GM19239 (cell line): ENCODE measurements at regions not wholly inside any gene's neighbourhood (a gene's known extent, or its start where the extent isn't known, plus 50 kb on each side); places are given as distances from the start of the nearest gene placed in this dataset.
"Not testable (repeated sequence)": the region's sequence is repeated elsewhere in the genome, so short reads cannot be mapped to it uniquely, and the experiment has no call there.

ENCODE experiments used
- DNase-seq: peaks from one replicate; pipeline ENCODE4 v3.0.0; 2011; ENCODE audit warnings: low spot score; ENCODE audit not compliant: insufficient read length
- FAIRE-seq: peaks from 2 replicates; lab custom pipeline; 2011; peaks lifted over from hg19 to GRCh38; lab: Jason Lieb, UNC

DNA sequence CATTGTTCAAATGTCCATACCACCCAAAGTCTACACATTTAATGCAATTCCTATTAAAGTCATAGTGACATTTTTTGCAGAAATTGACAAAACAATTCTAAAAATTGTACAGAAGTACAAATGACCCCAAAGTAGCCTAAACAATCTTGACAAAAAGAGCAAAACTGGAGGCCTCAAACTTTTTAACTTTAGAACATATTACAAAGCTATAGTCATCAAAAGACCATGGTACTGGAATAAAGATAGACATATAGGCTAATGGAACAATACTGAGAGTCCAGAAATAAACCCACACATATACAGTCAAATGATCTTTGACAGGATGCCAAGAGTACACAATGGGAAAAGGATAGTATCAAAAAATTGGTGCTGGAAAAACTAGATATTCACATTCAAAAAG is 213.2 kb upstream of the SAMSN1 start:
- DNase-seq (no peak), FAIRE-seq (no peak)

DNA sequence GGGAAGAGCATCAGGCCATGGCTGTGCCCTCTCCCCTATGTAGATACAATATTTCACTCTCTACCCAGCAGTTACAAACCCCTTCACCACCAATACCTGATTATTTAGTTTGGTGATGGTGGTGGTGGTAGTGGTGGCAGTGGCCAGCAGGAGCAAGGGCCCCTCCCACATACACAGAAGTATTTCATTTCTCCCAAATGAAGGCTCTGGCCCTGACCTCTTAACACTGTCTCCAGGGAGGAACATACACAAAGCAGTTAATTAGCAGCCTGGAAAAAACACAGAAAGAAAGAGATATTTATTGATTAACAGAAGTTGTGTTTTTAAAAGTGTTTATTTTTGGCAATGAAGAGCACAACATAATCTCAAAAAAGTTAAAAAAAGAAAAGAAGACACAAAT is 212.7 kb upstream of the SAMSN1 start:
- DNase-seq (no peak), FAIRE-seq (no peak)

DNA sequence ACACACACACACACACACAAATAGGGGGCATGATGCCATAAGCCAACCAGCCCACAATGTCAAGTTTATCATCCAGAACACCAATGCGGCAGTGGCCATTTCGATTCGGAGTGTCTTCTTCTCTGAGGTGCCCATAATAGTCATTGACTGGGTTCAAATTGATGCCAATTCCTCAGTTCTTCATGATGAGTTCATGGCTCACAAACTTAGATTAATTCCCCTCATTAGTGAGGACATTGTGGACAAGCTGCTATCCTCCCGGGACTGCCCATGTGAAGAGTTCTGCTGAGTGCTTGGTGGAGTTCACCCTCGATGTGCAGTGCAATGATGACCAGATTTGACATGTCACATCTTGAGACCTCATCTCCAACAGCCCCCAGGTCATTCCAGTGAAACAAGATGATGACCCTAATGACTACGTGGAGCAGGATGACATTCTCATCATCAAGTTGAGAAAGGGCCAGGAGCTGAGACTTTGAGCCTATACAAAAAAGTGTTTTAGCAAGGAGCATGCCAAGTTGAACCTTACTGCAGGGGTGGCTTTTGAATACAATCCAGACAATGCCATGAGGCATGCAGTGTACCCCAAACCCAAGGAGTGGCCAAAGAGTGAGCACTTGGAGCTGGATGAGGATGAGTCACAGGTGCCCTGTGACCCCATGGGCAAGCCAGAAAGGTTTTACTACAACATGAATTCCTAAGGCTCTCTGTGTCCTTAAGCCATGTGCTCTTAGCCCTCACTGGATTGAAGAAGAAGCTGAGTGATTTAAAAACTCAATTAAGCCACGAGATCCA is 211.6 kb upstream of the SAMSN1 start:
- FAIRE-seq (peak; percentile 31), DNase-seq (no peak)

DNA sequence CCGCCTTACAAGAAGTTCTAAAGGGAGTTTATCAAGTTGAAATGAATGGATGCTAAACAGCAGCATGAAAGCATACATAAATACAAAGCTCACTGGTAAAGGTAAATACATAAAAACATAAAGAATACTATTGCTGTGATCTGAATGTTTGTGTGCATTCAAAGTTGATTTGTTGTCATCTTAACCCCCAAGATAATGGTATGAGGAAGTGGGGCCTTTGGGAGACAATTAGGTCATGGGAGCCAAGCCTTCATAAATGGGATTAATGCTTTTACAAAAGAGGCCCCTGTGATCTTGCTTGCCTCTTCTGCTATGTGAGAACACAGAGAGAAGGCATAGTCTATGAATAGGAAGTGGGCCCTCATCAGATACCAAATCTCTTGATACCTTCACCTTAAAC is 209.0 kb upstream of the SAMSN1 start:
- DNase-seq (no peak), FAIRE-seq (no peak)

DNA sequence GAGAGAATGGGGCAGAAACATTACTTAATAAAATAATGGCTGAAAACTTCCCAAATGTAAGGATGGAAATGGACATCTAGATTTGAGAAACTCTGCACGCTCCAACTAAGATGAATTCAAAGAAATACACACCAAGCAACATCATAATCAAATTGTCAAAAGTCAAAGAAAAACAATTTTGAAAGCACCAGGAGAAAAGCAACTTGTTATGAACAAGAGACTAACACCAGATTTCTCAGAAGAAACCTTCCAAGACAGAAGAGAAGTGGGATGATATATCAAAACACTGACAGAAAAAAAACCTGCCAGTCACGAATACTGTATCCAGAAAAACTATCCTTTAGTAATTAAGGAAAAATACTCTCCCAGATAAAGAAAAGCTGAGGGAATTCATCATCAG is 208.6 kb upstream of the SAMSN1 start:
- no peak for FAIRE-seq
- DNase-seq = no peak

DNA sequence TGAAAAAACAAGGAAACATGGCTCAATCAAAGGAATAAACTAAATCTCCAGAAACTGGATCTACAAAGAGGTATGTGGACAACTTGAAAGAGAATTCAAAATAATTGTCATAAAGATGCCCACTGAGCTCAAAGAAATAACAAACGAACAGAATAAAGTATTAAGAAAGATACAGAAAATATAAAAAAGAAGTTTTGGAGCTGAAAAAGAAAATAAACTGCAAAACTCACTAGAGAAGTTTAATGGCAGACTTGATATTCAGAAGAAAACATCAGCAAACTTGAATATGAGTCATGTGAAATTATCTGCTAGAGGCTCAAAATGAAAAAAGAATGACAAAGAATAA is 208.1 kb upstream of the SAMSN1 start:
- DNase-seq = no peak
- FAIRE-seq = no peak

DNA sequence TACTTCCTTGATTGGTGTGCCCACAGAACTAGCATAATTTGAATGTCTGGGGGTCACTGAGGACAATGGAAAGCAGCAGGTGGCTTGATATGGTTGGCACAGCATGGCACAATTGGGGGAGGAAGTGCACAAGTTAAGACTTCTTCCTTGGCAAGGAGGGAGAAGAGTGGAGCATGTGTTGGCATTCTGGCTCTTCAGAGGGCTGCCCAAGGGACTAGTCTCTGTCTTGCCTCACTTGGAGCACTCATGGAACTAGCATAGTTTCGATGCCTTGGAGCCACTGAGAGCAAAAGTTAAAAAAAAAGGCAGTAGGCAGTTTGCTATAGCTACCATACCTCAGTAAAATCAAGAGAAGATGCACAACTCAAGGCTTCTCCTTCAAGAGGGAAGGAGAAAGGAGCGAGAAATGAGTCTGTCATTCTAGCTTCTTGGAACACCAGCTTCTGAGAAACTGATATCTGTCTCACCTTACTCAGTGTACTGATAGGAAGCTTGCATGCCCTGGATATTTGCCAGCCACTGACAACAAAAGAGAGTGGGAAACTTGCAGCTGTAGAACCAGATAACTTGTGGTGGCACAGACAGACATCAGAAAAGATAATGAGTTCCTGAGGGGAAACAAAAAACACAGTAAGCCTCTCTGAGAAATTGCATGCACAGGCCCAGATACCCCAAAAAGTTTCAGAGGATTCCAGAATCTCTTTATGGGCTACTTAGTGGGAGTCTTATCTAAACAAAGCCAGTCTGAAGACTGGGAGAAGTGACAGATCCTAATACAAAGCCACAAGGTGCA is 207.5 kb upstream of the SAMSN1 start:
- FAIRE-seq (no peak), DNase-seq (no peak)

DNA sequence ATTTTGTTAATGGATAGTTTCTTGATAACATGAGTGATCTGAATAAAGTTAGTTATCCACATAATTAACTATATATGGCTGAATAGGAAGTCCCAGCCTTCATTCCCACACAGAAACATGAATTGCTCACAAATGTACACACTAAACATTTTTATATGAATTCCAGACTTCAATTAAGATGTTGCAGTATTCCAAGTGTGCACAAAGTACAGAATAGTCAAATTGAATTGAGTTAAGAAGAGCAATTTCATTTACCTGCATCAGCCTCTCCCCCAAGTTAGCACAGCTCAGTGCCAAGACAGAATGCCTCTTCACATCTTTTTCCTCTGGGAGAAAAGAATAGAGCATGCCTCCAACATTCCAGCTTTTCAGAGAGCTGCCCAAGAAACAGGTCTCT is 207.0 kb upstream of the SAMSN1 start:
- no peak for DNase-seq
- FAIRE-seq = no peak

DNA sequence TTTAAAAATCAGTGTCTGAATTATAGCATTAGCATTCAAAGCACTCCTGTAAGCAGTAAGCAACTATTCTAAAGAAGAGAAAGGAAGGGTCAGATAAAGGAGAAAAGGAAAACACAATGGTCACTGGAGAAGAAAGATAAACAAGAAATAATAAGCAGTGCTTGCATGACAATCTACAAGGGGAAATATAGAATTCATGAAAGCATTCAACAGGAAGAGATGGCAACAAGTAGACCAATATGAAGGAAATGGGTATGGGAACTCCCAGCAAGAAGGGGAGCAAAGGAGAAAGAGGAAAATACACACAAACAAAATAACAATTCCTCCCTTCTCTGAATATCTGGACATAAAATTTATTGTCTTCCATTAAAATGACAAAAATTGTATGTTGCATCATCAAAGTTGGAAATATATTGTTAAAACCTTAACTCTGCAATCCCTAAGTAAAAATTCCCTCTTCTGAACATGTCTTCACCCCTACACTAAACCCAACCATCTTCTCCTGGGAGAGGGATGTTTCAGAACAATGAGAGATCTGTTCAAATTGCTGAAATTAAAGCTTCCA is 206.3 kb upstream of the SAMSN1 start:
- FAIRE-seq (no peak), DNase-seq (no peak)

DNA sequence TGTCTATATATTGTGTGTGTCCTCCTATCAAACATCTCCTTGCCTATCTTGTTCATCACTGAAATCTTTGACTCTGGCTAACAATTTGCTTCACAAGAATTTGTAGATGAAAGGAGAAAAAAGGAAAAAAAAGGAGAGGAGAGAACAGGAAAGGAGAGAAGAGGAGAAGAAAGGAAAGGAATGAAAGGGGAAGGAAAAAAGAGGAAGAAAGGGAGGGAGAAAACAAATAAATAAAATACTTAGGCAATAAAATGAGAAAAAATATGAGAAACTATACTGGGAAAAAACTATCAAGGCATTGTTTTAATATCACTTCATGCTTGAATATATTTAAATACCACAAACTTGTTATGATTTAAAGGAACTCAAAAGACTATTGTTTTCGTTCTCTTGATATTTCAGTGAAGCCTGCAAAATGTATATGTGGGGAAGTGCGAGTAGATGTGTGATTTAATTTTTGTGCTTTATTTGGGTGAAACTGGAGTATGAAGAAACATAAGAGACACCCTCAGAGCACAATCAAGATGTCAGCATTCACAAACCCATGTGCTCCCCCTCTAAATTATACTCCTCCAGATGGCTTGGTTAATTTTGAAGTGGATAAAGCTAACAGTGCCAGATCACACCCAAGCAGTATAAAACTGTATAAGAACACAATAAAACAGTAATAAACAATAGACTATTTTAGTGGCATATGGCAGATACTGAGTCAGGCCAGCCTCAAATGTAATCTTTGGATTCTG is 205.7 kb upstream of the SAMSN1 start:
- FAIRE-seq = no peak
- DNase-seq = no peak

DNA sequence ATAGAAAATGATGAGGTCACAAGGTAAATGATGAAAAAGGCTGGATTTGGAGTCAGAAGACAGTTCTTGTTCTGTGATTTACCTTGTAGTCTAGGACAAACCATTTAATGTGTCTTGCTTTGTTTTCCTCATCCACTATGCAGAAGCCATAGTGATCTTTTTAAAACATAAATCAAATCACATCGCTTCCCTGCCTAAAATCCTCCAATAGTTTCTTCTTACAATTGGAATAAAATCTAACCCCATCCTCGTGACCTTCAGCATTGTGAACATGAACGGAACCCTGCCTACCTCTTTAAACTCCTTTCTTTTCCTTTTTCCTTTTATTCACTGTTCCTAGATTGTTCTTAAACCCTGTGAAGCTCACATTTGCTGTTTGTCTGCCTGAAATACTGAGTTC is 204.9 kb upstream of the SAMSN1 start:
- FAIRE-seq = no peak
- DNase-seq = no peak

DNA sequence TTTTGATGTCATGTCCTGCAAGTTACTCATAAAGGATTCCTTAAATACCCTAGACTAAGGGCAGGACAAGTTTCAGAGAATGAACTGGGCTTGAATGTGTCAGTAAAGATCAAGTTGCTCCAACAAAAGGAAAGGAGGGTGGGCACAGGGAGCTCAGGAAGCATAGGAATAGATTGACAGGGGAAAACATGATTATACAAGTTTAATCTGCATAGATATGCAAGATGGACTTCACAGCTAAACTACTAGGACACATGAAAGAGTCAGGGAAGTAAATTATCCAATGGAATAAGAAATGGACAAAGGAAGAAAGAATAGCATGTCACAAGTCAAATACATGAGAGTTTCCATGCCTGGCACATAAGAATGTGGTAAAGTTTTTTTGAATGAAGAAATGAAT is 203.9 kb upstream of the SAMSN1 start:
- FAIRE-seq (no peak), DNase-seq (no peak)

DNA sequence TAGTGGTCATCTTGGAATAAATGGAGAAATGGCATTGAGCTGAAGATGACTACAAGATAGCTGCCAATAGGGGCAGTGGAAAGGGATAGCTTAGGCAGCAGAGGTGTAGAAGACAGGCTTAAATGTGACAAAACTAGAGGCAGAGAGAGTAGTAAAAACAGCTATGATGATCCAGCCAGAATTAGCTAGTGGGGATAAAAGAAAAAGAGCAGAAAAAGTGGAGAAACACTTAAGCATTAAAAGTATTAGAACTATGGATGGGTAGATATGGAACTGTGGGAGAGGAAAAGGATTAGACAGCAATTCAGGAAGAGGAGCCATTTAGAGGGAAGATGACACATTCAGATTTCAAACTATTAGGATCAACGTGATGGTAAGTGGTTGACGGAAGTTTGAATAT is 202.5 kb upstream of the SAMSN1 start:
- DNase-seq (no peak), FAIRE-seq (no peak)

DNA sequence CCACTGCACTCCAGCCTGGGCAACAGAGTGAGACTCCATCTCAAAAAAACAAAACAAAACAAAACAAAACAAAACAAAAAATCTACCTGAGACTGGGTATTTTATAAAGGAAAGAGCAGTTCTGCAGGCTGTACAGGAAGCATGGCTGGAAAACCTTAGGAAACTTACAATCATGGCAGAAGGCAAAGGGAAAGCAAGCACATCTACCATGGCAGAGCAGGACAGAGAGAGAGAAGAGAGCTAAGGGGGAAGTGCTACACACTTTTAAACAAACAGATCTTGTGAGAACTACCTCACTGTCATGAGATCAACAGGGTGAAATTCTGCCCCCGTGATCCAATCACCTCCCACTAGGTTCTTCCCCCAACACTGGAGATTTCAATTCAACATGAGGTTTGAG is 198.3 kb upstream of the SAMSN1 start:
- DNase-seq = no peak
- no peak for FAIRE-seq

DNA sequence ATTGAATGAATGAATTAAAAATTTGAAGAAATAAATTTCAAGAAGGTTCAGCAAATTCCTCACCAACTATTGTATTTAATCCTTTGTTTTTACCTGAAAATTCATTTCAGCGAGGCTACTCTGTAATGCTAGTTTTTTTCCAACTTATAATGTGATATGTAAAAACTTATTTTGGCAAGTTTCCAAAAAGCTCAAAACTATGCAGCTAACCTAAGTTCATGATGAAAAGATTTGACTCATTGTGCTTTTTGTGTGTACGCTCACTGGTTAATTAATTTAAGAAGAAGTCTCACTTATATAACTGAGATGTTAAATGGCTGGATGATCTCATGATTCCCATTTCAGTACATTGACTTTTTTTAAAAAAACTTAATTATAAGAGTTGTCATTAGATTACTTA is 196.0 kb upstream of the SAMSN1 start:
- no peak for FAIRE-seq
- no peak for DNase-seq

DNA sequence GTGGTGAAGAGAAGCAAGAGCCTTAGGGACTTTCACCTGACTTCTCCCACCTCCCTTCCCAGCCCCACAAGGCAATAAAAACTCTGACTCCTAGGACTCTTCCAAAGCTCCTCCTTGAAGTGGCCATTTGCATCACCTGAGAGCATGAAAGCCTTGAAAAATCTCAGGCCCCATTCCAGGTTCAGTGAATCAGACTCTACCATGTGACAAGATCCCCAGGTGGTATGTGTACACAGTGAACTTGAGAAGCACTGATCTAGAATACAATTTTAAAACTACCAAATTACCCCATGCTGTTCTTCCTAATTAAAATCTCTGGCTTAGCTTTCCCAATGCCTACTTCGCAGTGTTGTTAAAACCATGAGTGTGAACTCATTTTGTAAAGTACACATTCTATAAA is 195.1 kb upstream of the SAMSN1 start:
- DNase-seq = no peak
- FAIRE-seq = no peak

DNA sequence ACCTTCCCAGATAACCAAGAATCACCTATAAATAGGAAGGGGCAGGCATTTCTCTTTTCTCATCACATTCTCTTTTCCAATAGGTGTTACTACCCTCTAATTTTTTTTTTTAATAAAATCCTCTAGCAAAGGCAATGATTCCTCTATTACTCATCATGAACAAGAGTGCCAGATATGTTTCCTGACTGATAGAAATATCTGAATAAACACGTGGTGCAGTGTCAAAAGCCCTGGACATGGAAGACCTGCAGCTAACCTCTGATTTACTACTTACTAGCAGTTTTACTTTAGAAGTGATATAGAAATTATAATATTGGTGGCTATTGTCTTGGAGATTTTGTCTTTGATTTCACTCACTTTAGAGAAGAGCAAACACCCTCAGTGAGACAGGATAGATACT is 194.6 kb upstream of the SAMSN1 start:
- FAIRE-seq (no peak), DNase-seq (no peak)

DNA sequence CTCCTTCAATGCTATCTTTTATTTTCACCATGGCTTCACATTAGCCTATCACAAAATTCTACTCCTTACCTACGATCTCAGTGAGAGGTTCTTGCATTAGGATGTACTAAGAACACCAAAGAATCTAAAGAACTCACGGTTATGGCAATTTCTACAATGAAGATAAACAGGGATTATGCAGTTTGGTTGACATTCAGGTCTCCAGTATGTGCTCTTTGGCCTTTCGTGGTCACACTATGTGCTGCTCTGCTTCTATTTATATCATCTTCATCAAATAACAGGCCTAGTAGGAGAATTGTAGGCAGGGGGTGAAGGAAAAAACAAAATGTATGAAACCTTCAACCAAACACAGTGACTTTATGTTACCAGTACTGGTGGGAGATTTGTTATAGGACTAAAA is 194.0 kb upstream of the SAMSN1 start:
- DNase-seq = no peak
- no peak for FAIRE-seq

DNA sequence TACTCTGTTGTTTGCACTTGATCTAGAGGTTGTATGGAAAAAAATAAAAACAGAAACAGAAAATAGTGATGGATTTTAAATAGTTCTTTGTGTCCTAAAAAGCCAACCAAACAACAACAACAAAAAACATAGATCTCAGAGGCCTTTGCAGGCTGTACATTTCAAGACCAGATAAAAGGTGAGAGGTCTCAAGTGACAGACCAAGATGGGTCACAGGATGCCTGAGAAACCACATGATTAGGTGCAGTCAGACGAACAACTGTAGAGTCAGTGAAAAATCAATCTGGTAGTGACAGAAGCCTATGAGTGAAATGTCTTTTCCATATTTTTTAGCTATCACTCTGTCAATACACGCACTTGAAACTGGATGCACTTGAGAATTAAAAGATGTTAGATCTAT is 193.5 kb upstream of the SAMSN1 start:
- no peak for DNase-seq
- FAIRE-seq = no peak

DNA sequence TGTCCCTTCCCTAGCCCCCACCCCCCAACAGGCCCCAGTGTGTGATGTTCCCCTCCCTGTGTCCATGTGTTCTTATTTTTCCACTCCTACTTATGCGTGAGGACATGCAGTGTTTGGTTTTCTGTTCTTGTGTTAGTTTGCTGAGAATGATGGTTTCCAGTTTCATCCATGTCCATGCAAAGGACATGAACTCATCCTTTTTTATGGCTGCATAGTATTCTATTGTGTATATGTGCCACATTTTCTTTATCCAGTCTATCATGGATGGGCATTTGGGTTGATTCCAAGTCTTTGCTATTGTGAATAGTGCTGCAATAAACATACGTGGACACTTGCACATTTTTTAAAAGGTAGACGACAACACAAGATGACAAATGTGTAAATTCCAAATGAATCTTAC is 192.5 kb upstream of the SAMSN1 start:
- FAIRE-seq, DNase-seq: not testable (repeated sequence)

DNA sequence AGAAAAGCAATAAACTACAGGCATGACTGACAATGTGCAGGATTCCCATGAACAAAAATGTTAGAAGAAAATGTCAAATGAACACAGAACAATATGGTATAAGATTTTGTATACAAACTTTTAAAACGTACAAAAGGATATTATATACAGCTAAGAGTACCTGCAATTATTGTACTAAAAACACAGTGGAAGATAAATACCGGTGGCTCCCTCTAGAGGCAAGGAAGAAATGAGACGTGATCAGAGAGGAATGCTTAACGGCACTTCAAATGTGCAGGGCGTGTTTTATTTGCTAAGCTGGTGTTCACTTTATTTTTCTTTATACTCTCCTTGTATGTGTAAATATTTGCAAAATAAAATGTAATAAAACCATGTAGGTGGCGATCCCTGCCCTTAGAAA is 191.8 kb upstream of the SAMSN1 start:
- DNase-seq = no peak
- FAIRE-seq = peak; percentile 69
